ENCODE measurements at regions not wholly inside any gene's neighbourhood (a gene's known extent, or its start where the extent isn't known, plus 50 kb on each side); places are given as distances from the start of the nearest gene placed in this dataset.

DNA sequence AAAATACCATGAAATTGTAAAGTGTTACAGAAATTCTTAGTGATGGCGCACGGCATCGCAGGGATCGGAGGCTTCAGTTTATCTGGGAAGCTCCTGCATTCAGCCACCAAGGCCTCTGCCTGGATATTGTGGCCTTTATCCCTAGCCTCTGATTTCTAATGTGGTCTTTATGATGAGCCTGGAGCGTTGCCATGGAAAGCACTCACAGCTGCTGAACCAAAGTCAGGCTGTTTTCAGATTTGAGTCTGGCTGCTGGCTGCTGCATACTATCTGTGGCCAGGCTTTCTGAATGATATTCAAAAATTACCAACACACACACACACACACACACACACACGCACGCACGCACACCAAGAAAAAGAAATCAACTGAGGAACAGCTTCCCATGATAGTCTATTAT, 101.1 kb upstream of the ZNF366 start:
- TF ChIP-seq, protein P1, sequence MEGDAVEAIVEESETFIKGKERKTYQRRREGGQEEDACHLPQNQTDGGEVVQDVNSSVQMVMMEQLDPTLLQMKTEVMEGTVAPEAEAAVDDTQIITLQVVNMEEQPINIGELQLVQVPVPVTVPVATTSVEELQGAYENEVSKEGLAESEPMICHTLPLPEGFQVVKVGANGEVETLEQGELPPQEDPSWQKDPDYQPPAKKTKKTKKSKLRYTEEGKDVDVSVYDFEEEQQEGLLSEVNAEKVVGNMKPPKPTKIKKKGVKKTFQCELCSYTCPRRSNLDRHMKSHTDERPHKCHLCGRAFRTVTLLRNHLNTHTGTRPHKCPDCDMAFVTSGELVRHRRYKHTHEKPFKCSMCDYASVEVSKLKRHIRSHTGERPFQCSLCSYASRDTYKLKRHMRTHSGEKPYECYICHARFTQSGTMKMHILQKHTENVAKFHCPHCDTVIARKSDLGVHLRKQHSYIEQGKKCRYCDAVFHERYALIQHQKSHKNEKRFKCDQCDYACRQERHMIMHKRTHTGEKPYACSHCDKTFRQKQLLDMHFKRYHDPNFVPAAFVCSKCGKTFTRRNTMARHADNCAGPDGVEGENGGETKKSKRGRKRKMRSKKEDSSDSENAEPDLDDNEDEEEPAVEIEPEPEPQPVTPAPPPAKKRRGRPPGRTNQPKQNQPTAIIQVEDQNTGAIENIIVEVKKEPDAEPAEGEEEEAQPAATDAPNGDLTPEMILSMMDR (IDR thresholded peaks at IDR 0.05): no peak
- TF ChIP-seq POLR2A (IDR thresholded peaks at IDR 0.05): no peak

All from thyroid gland (tissue), 4 donors.